Umbilical cord (tissue), 1 donor: ENCODE measurements at regions not wholly inside any gene's neighbourhood (a gene's known extent, or its start where the extent isn't known, plus 50 kb on each side); places are given as distances from the start of the nearest gene placed in this dataset.

Experiments used
- DNase-seq: peaks from one replicate; pipeline ENCODE4 v3.0.0-alpha.2; 2015; ENCODE audit warnings: low spot score

- no peak for DNase-seq
Observed at GRCh38 chr9:89655990-89656657, 51.3 kb downstream of the GADD45G start.

GRCh38 chr9:89657295-89657694, 52.5 kb downstream of the GADD45G start:
- no peak for DNase-seq

- no peak for DNase-seq
Observed at GRCh38 chr9:89657765-89658164, 53.0 kb downstream of the GADD45G start.

GRCh38 chr9:89658401-89658800, 53.6 kb downstream of the GADD45G start:
- DNase-seq = no peak

- DNase-seq = no peak
Observed at GRCh38 chr9:89658931-89659330, 54.1 kb downstream of the GADD45G start.

GRCh38 chr9:89659473-89659872, 54.7 kb downstream of the GADD45G start:
- DNase-seq = no peak

GRCh38 chr9:89659891-89660685, 55.3 kb downstream of the GADD45G start:
- no peak for DNase-seq

- peak; percentile 57 for DNase-seq
Observed at GRCh38 chr9:89661391-89661949, 56.7 kb downstream of the GADD45G start.

GRCh38 chr9:89661956-89662717, 57.3 kb downstream of the GADD45G start:
- DNase-seq = peak; percentile 99

- DNase-seq = no peak
Observed at GRCh38 chr9:89662718-89663613, 58.2 kb downstream of the GADD45G start.

GRCh38 chr9:89663614-89663970, 58.8 kb downstream of the GADD45G start:
- DNase-seq = no peak

GRCh38 chr9:89664010-89664409, 59.2 kb downstream of the GADD45G start:
- DNase-seq = no peak

- DNase-seq = peak; percentile 58
Observed at GRCh38 chr9:89664896-89665329, 60.1 kb downstream of the GADD45G start.

- no peak for DNase-seq
Observed at GRCh38 chr9:89666364-89666763, 61.6 kb downstream of the GADD45G start.

GRCh38 chr9:89666950-89667349, 62.1 kb downstream of the GADD45G start:
- no peak for DNase-seq

- no peak for DNase-seq
Observed at GRCh38 chr9:89667726-89668125, 62.9 kb downstream of the GADD45G start.

- DNase-seq = no peak
Observed at GRCh38 chr9:89668216-89668865, 63.5 kb downstream of the GADD45G start.

GRCh38 chr9:89668866-89669246, 64.0 kb downstream of the GADD45G start:
- DNase-seq = no peak

GRCh38 chr9:89669361-89669842, 64.6 kb downstream of the GADD45G start:
- DNase-seq = no peak

- no peak for DNase-seq
Observed at GRCh38 chr9:89670114-89670513, 65.3 kb downstream of the GADD45G start.
